ENCODE measurements at regions not wholly inside any gene's neighbourhood (a gene's known extent, or its start where the extent isn't known, plus 50 kb on each side); places are given as distances from the start of the nearest gene placed in this dataset.

DNA sequence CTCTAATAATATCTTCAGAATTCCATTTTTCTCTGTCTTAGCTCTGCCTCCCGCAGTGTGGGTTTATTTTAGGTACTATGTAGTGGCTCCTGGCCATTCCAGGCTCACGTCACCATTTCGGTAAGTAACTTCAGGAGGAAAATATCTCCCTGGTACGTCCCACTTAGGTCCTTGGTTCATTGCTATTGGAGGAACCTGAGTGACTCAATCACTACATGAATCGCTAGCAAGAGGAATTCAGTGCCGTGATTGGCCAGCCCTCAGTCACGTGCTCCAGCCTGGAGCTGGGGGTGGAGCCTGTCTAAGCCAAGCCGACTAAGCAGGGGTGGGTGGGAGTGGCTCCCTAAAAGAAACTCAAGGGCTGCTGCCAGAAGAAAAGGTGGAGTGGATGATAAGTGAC is 67.3 kb upstream of the E2F3 start:
- TF ChIP-seq CTCF (IDR thresholded peaks at IDR 0.05) (no peak), POLR2A (IDR thresholded peaks at IDR 0.05) (no peak), EP300 (IDR thresholded peaks at IDR 0.05) (no peak)

All from tibial nerve (tissue), 4 donors.